Vagina (tissue), 2 donors: ENCODE measurements at regions not wholly inside any gene's neighbourhood (a gene's known extent, or its start where the extent isn't known, plus 50 kb on each side); places are given as distances from the start of the nearest gene placed in this dataset.

Experiments
- DNase-seq, 2 donors: peaks; one replicate each; pipeline ENCODE4 v3.0.0-alpha.2; 2017; ENCODE audit errors: extremely low spot score in 2 of 2
- H3K27ac ChIP-seq: fragments of 200-600 bp; sonication (generic); one replicate; pipeline ENCODE4 v1.5.1; 2019
- H3K27me3 ChIP-seq: fragments of 200-600 bp; sonication (generic); one replicate; pipeline ENCODE4 v1.5.1; 2019
- H3K36me3 ChIP-seq, 2 donors: fragments of 200-600 bp; sonication (generic); one replicate each; pipeline ENCODE4 v1.5.1; 2017 to 2019
- H3K4me1 ChIP-seq: fragments of 200-600 bp; sonication (generic); one replicate; pipeline ENCODE4 v1.5.1; 2019
- H3K4me3 ChIP-seq, 2 donors: fragments of 200-600 bp; sonication (generic); 1 replicate in 1 of 2; 2 replicates in 1 of 2; pipeline ENCODE4 v1.5.1; 2016 to 2019
- H3K9me3 ChIP-seq: fragments of 200-600 bp; sonication (generic); one replicate; pipeline ENCODE4 v1.5.1; 2019
- POLR2A ChIP-seq, 2 donors: fragments of 450-650 bp; IDR thresholded peaks; one replicate each; pipeline ENCODE4 v1.6.1; 2017; ENCODE audit warnings: antibody characterized with exemption in 2 of 2, mild to moderate bottlenecking in 2 of 2, moderate library complexity in 2 of 2
- POLR2AphosphoS5 ChIP-seq, 2 donors: sonication (generic); formaldehyde crosslinking; IDR thresholded peaks; one replicate each; pipeline ENCODE4 v1.9.0; 2017; ENCODE audit warnings: antibody characterized with exemption in 2 of 2, mild to moderate bottlenecking in 2 of 2, low read depth in 1 of 2; ENCODE audit not compliant: insufficient read depth in 1 of 2
- intact Hi-C: fragments of 100-400 bp; cut with DNase I; formaldehyde crosslinking; loops from one replicate; pipeline ENCODE4 v1.15.1; 2023
- TF ChIP-seq, protein P1 (sequence below), 3 experiments: fragments of 450-650 bp in 2 of 3; fragments of 200-600 bp in 1 of 3; sonication (generic) in 1 of 3; IDR thresholded peaks; one replicate each; pipeline ENCODE4 v1.5.1; 2017 to 2019; ENCODE audit warnings: antibody characterized with exemption in 3 of 3, mild to moderate bottlenecking in 2 of 3, moderate library complexity in 2 of 3

DNA sequence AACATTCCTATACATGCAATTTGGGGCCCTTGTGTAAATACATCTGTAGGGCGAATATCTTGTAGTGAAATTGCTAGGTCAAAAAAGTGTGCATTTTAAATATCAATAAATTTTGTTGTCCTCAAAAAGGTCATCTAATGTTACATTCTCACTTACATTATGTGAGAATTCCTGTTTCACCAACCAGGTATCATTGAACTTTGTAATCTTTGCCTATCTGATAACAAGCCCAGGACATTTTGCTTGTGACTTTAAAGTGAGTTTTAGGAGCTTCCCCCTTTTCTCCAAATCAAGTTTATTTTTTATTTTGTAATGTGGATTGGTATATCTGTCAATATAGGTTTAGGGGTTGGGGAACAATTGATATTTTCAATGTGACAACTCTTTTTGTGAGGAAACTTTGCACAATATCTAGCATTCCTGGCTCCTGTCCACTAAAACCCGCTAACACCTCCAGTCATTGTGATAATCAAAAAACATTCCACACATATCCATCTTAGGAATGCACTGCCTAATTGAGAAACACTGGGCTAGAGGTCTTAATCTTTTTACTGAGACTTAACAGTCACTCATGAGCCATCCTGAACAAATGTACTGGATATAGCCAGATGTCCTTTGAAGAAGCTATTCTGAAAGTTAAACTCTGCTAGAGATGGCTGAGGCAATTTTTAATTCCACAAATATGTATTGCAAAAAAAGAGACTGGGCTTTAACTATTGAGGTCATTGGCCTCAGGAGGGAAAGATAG, 72.5 kb upstream of the SLC1A1 start:
- Histone ChIP-seq H3K36me3 (no peaks in the 10 kb centered on the region), H3K4me1 (no peaks in the 10 kb centered on the region), H3K4me3 (no peak overlapping the region), H3K27ac (no peak overlapping the region), H3K9me3 (no peaks in the 10 kb centered on the region), H3K27me3 (no peaks in the 10 kb centered on the region)
- intact Hi-C loops = no loop called here
- DNase-seq = no peak
- TF ChIP-seq, protein P1, sequence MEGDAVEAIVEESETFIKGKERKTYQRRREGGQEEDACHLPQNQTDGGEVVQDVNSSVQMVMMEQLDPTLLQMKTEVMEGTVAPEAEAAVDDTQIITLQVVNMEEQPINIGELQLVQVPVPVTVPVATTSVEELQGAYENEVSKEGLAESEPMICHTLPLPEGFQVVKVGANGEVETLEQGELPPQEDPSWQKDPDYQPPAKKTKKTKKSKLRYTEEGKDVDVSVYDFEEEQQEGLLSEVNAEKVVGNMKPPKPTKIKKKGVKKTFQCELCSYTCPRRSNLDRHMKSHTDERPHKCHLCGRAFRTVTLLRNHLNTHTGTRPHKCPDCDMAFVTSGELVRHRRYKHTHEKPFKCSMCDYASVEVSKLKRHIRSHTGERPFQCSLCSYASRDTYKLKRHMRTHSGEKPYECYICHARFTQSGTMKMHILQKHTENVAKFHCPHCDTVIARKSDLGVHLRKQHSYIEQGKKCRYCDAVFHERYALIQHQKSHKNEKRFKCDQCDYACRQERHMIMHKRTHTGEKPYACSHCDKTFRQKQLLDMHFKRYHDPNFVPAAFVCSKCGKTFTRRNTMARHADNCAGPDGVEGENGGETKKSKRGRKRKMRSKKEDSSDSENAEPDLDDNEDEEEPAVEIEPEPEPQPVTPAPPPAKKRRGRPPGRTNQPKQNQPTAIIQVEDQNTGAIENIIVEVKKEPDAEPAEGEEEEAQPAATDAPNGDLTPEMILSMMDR (IDR thresholded peaks at IDR 0.05) = no peak
- TF ChIP-seq POLR2AphosphoS5 (IDR thresholded peaks at IDR 0.05; ENCODE audit: insufficient read depth in 1 of 2, low read depth in 1 of 2) = no peak
- no peak for TF ChIP-seq POLR2A (IDR thresholded peaks at IDR 0.05)

DNA sequence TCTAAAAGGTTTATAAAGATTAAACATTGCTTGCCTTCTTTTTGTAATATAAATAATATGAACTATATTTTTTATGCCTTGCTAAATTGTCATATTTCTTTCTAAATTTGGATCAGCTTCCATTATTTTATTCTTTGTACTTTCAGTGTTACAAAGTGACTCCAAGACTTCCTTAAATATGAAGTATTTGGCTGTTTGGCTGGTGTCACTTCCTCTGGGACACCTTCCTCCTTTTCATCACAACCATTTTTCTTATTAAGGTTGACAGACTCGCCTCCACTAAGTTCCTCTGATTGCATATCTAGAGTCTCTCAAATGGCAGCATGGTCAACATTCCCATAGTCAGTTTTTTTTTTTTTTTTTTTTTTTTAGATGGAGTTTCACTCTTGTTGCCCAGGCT, 73.8 kb upstream of the SLC1A1 start:
- TF ChIP-seq POLR2AphosphoS5 (IDR thresholded peaks at IDR 0.05; ENCODE audit: insufficient read depth in 1 of 2, low read depth in 1 of 2) (no peak), POLR2A (IDR thresholded peaks at IDR 0.05) (no peak)
- TF ChIP-seq, protein P1 (IDR thresholded peaks at IDR 0.05) = no peak
- DNase-seq = no peak
- Histone ChIP-seq H3K36me3 (no peaks in the 10 kb centered on the region), H3K27me3 (no peaks in the 10 kb centered on the region), H3K27ac (no peak overlapping the region), H3K4me1 (no peaks in the 10 kb centered on the region), H3K9me3 (no peaks in the 10 kb centered on the region), H3K4me3 (no peak overlapping the region)
- intact Hi-C loops = no loop called here

DNA sequence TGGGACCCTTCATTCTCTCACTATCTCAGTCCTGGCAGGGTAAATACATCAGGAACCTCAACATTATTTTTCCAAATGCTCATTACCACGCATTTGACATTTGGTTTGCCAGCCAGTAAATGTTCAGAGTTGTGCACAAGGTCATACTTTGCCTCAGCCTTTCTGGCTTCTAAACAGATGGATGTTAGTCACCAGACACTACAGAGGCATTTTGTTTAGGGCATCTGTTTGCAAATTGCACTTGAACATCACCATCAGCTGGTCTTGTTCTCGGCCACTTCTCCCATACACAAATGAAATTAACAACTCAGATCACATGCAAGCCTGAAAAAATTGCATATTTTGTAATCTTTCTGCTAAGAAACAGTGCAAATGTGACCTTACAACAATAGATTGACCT, 75.0 kb upstream of the SLC1A1 start:
- Histone ChIP-seq H3K4me1 (no peaks in the 10 kb centered on the region), H3K4me3 (no peak overlapping the region), H3K27ac (no peak overlapping the region), H3K9me3 (no peaks in the 10 kb centered on the region), H3K27me3 (no peaks in the 10 kb centered on the region), H3K36me3 (no peaks in the 10 kb centered on the region)
- no peak for DNase-seq
- intact Hi-C loops = no loop called here
- TF ChIP-seq, protein P1 (IDR thresholded peaks at IDR 0.05) = no peak
- TF ChIP-seq POLR2AphosphoS5 (IDR thresholded peaks at IDR 0.05; ENCODE audit: insufficient read depth in 1 of 2, low read depth in 1 of 2) (no peak), POLR2A (IDR thresholded peaks at IDR 0.05) (no peak)

DNA sequence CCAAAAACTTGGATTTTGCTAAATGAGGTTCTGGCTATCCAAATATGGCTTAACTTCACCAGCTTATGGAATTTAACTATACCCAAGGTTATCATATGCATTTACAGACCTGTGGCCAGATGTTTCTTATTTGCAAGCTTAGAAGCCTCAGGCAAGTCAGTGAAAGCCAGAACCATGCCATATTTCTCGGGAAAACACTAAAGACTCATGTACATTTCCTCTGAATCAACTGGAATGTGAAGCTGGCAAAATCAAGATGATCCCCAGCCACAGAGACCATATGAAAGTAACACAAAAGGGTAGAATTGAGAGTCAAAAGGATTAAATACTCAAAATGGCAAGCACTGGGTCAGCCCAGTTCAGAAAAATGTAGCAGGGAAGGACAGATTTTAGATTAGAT, 76.4 kb upstream of the SLC1A1 start:
- intact Hi-C loops = no loop called here
- no peak for TF ChIP-seq POLR2A (IDR thresholded peaks at IDR 0.05)
- TF ChIP-seq, protein P1 (IDR thresholded peaks at IDR 0.05) = no peak
- no peak for TF ChIP-seq POLR2AphosphoS5 (IDR thresholded peaks at IDR 0.05; ENCODE audit: insufficient read depth in 1 of 2, low read depth in 1 of 2)
- H3K9me3 ChIP-seq = no peaks in the 10 kb centered on the region
- H3K4me1 ChIP-seq = no peaks in the 10 kb centered on the region
- no peak overlapping the region for H3K27ac ChIP-seq
- H3K4me3 ChIP-seq = no peak overlapping the region
- H3K36me3 ChIP-seq = no peaks in the 10 kb centered on the region
- H3K27me3 ChIP-seq = no peaks in the 10 kb centered on the region
- no peak for DNase-seq

DNA sequence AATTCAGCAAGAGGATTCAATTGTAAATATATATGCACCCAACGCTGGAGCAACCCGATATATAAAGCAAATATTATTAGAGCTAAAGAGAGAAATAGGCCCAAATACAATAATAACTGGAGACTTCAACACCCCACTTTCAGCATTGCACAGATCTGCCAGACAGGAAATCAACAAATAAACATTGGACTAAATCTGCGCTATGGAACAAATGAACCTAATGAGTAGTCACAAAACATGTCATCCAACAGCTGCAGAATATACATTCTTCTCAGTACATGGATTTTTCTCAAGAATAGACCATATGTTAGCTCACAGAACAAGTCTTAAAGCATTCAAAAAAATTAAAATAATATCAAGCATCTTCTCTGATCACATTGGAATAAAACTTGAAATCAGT, 86.1 kb upstream of the SLC1A1 start:
- intact Hi-C loops = no loop called here
- Histone ChIP-seq H3K4me1 (no peaks in the 10 kb centered on the region), H3K36me3 (no peaks in the 10 kb centered on the region), H3K9me3 (no peaks in the 10 kb centered on the region), H3K27me3 (no peaks in the 10 kb centered on the region), H3K27ac (no peak overlapping the region), H3K4me3 (no peak overlapping the region)
- TF ChIP-seq, protein P1 (IDR thresholded peaks at IDR 0.05) = no peak
- TF ChIP-seq POLR2AphosphoS5 (IDR thresholded peaks at IDR 0.05; ENCODE audit: insufficient read depth in 1 of 2, low read depth in 1 of 2) (no peak), POLR2A (IDR thresholded peaks at IDR 0.05) (no peak)
- DNase-seq = no peak
